ENCODE measurements at regions not wholly inside any gene's neighbourhood (a gene's known extent, or its start where the extent isn't known, plus 50 kb on each side); places are given as distances from the start of the nearest gene placed in this dataset.
A peak's percentile ranks its signal among the peaks of the same experiment; 100 is the strongest.

DNA sequence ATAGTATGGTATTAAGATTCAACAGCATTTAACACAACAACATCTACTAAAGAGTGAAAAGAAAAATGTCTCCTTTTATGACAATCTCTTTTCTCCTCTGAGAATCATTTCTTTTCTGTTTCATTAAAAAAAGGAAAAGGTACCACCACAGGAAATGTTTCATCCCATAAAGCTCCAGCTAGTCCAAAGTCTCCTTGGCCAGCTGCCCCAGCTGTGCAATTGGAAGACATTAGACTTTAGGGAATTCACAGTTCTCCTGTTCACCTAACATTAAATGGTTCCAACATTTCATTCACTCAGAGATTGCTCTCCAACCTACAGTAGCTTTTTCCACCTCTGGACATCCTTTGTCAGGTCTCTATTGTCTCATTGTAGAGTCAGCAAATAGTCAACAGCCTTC is 78.7 kb upstream of the YPEL5 start:
- Histone ChIP-seq H3K4me3 (ENCODE audit: low read length in 3 of 3) (no peak overlapping the region), H3K36me3 (ENCODE audit: control insufficient read depth in 2 of 3, insufficient read depth in 3 of 3, low read length in 3 of 3) (no peaks in the 10 kb centered on the region), H3K27ac (ENCODE audit: low read depth in 2 of 2, low read length in 2 of 2) (no peak overlapping the region), H3K27me3 (ENCODE audit: control insufficient read depth, insufficient read depth, low read length) (no peaks in the 10 kb centered on the region), H3K9ac (ENCODE audit: low read length in 3 of 3) (no peak overlapping the region), H3K9me3 (ENCODE audit: control insufficient read depth in 2 of 3, insufficient read depth in 1 of 3, low read length in 3 of 3) (peaks cover 0 to 9% (median 6%) of the 10 kb centered on the region in 3 donors), H3K4me1 (ENCODE audit: control insufficient read depth in 2 of 3, insufficient read depth in 2 of 3, low read depth in 1 of 3, low read length in 3 of 3) (no peaks in the 10 kb centered on the region)
- FAIRE-seq: no peak
- TF ChIP-seq, protein P1, sequence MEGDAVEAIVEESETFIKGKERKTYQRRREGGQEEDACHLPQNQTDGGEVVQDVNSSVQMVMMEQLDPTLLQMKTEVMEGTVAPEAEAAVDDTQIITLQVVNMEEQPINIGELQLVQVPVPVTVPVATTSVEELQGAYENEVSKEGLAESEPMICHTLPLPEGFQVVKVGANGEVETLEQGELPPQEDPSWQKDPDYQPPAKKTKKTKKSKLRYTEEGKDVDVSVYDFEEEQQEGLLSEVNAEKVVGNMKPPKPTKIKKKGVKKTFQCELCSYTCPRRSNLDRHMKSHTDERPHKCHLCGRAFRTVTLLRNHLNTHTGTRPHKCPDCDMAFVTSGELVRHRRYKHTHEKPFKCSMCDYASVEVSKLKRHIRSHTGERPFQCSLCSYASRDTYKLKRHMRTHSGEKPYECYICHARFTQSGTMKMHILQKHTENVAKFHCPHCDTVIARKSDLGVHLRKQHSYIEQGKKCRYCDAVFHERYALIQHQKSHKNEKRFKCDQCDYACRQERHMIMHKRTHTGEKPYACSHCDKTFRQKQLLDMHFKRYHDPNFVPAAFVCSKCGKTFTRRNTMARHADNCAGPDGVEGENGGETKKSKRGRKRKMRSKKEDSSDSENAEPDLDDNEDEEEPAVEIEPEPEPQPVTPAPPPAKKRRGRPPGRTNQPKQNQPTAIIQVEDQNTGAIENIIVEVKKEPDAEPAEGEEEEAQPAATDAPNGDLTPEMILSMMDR (IDR thresholded peaks at IDR 0.05; ENCODE audit: borderline replicate concordance, extremely low read depth, insufficient read depth): no peak
- DNase-seq: no peak
- intact Hi-C loops (cut with DNase I): no loop called here

DNA sequence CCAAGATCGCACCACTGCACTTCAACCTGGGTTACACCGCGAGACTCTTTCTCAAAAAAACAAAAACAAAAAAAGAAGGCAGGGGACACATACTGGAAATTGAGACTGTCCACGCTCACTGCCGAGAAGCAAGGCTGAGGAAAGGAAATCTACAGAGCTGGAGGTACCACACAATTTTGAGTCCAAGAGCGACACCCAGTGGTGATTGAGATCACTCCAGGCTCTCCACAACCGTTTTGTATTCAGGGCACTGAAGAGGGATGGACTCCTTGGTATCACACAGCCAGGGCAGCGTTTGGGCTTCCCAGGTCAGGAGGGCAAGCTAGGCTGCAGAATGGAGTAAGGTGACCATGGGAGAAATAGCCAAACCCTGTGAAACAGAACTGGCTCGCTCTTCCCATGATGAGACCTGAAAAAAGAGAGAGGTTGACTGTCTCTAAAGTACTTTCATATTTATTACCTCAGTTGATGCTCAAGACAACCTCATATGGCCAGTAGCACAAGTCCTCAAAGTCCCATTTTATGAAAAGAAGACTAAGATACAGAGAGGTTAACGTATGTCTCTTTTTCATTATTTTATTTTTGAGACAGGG is 74.5 kb upstream of the YPEL5 start:
- H3K36me3 ChIP-seq (ENCODE audit: control insufficient read depth in 2 of 3, insufficient read depth in 3 of 3, low read length in 3 of 3): no peaks in the 10 kb centered on the region

GRCh38 chr2:30073523-30073922 is 73.3 kb upstream of the YPEL5 start:
- H3K36me3 ChIP-seq (ENCODE audit: control insufficient read depth in 2 of 3, insufficient read depth in 3 of 3, low read length in 3 of 3): no peaks in the 10 kb centered on the region
- H3K9ac ChIP-seq (ENCODE audit: low read length in 3 of 3): no peak overlapping the region
- TF ChIP-seq, protein P1 (IDR thresholded peaks at IDR 0.05; ENCODE audit: borderline replicate concordance, extremely low read depth, insufficient read depth): no peak
- DNase-seq (no peak), FAIRE-seq (no peak)
- intact Hi-C loops (cut with DNase I): no loop called here
- H3K9me3 ChIP-seq (ENCODE audit: control insufficient read depth in 2 of 3, insufficient read depth in 1 of 3, low read length in 3 of 3): no peaks in the 10 kb centered on the region
- no peak overlapping the region for H3K27ac ChIP-seq (ENCODE audit: low read depth in 2 of 2, low read length in 2 of 2)
- H3K4me3 ChIP-seq (ENCODE audit: low read length in 3 of 3): no peak overlapping the region
- no peaks in the 10 kb centered on the region for H3K4me1 ChIP-seq (ENCODE audit: control insufficient read depth in 2 of 3, insufficient read depth in 2 of 3, low read depth in 1 of 3, low read length in 3 of 3)
- H3K27me3 ChIP-seq (ENCODE audit: control insufficient read depth, insufficient read depth, low read length): no peaks in the 10 kb centered on the region

More for the DNA sequence above, 74.5 kb upstream of the YPEL5 start:
- TF ChIP-seq, protein P1 (IDR thresholded peaks at IDR 0.05; ENCODE audit: borderline replicate concordance, extremely low read depth, insufficient read depth): peak; percentile 67
- Histone ChIP-seq H3K4me1 (ENCODE audit: control insufficient read depth in 2 of 3, insufficient read depth in 2 of 3, low read depth in 1 of 3, low read length in 3 of 3) (no peaks in the 10 kb centered on the region), H3K9ac (ENCODE audit: low read length in 3 of 3) (no peak overlapping the region), H3K4me3 (ENCODE audit: low read length in 3 of 3) (no peak overlapping the region), H3K27me3 (ENCODE audit: control insufficient read depth, insufficient read depth, low read length) (no peaks in the 10 kb centered on the region), H3K27ac (ENCODE audit: low read depth in 2 of 2, low read length in 2 of 2) (no peak overlapping the region), H3K9me3 (ENCODE audit: control insufficient read depth in 2 of 3, insufficient read depth in 1 of 3, low read length in 3 of 3) (no peaks in the 10 kb centered on the region)
- intact Hi-C loops (cut with DNase I): no loop called here
- peak in 4 of 5 donors; percentile 71 to 91 (median 84) for DNase-seq
- FAIRE-seq: no peak

GRCh38 chr2:30074023-30074422 is 72.8 kb upstream of the YPEL5 start:
- no peak for FAIRE-seq
- H3K4me1 ChIP-seq (ENCODE audit: control insufficient read depth in 2 of 3, insufficient read depth in 2 of 3, low read depth in 1 of 3, low read length in 3 of 3): no peaks in the 10 kb centered on the region
- intact Hi-C loops (cut with DNase I): no loop called here
- H3K27ac ChIP-seq (ENCODE audit: low read depth in 2 of 2, low read length in 2 of 2): no peak overlapping the region
- TF ChIP-seq, protein P1 (IDR thresholded peaks at IDR 0.05; ENCODE audit: borderline replicate concordance, extremely low read depth, insufficient read depth): no peak
- H3K4me3 ChIP-seq (ENCODE audit: low read length in 3 of 3): no peak overlapping the region
- no peak for DNase-seq
- no peaks in the 10 kb centered on the region for H3K27me3 ChIP-seq (ENCODE audit: control insufficient read depth, insufficient read depth, low read length)
- no peaks in the 10 kb centered on the region for H3K36me3 ChIP-seq (ENCODE audit: control insufficient read depth in 2 of 3, insufficient read depth in 3 of 3, low read length in 3 of 3)
- no peaks in the 10 kb centered on the region for H3K9me3 ChIP-seq (ENCODE audit: control insufficient read depth in 2 of 3, insufficient read depth in 1 of 3, low read length in 3 of 3)
- no peak overlapping the region for H3K9ac ChIP-seq (ENCODE audit: low read length in 3 of 3)
